NCI-H2171 (cell line): ENCODE measurements at regions not wholly inside any gene's neighbourhood (a gene's known extent, or its start where the extent isn't known, plus 50 kb on each side); places are given as distances from the start of the nearest gene placed in this dataset.

Source experiments
- DNase-seq: peaks from one replicate; lab custom pipeline; 2025; lab: John Stamatoyannopoulos, UW

DNA sequence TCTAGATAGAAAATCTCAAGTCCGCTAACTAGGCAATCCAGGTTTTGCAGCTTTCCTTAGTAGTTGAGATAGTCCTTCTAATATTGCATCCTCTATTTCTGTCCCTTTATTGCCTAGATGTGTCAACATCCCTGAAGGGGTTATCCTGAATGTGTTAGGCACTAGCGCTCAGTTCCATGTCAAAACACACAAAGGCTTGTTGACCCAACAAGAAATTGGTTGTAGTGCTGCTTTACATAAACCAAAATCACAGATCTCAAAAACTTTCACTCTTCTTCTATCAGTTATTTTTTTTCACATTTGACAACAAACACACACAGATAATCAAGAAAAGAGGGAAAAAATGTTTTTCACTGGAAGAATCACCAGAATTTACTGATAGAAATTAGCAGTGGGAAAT is 51.4 kb upstream of the SOX2 start:
- no peak for DNase-seq

DNA sequence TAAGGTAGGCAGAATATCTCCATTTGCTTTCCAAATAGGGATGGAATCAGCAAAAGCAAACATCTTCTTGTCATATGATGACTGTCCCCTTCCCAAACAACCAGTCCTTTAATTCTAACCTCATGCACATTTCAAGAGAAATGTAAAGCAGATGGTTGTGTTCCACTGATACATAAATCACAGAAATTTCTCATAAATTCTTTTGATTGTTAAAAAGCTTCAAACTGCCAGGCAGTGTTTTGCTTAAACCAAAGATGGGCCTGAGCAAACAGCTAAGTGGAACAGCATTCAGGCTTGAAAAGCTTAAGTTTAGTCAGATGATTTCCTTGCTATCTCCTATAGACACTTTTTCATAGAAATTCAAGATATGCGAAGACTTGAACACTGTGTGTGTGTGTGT is 74.3 kb upstream of the SOX2 start:
- no peak for DNase-seq

DNA sequence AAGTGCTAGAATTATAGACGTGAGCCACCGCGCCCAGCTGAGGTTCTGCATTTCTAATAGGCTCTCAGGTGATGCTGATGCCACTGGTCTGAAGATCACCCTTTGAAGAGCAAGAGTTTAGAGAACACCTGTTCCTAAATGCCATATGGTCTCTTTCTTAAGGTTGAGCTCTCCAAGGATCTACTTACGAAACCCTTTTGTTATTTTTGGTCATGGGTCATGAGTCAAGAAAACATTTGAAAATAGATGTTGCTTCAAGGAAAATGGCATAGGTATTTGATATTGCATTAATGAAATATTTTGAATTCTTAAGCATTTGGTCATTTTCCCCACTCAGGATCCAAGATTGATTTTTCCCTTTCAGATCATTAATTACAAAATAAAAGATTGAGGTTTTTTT is 74.7 kb upstream of the SOX2 start:
- DNase-seq: no peak

DNA sequence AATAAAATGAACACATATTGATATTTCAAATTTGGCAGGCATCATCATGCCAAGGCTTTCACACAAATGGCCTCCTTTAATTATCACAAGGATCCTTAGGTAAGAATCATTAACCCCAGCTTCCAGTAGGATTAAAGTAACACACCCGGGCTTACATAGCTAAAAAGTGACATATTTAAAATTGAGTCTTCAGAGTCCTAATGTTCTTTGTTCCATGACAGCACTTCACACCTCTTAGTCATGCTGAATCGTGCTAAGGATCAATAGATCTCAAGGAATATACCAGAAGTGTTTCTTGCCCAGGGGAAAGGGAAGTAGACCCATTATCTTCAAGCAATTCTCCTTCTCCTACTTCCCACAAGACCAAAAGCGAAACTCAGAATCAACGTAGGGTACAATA is 76.6 kb upstream of the SOX2 start:
- no peak for DNase-seq

DNA sequence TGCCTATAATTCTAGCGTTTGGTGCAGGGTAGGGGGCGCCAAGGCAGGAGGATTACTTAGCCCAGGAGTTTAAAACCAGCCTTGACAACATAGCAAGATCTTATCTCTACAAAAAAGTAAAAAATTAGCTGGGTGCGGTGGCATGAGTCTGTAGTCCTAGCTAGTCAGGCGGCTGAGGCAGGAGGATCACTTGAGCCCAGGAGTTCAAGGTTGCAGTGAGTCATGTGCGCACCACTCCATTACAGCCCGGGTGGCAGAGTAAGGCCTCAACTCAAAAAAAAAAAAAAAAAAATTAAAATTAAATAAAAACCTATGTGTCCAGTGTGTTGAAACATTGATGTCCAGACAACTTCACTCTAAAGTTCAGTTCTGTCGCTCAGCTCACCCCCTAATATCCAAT is 78.2 kb upstream of the SOX2 start:
- DNase-seq: no peak

DNA sequence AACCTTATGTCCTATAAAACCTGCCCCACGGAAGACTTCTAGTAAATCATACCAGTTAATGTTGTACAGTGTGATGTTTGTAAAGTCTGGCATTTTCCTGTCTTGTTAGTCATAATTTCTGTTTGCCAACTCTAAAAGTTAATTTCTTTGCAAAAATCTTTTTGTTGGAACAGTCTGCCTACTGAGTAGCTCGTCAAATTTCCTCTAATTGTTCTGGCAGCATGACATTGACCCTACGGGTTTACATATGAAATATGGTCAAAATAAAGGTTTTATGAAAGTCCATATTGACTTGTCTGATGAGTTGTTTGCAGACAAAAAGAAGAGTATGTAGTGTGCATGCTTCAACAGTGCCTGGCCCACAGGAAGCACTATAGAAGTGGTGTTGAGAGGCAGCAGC is 79.8 kb upstream of the SOX2 start:
- DNase-seq: no peak

DNA sequence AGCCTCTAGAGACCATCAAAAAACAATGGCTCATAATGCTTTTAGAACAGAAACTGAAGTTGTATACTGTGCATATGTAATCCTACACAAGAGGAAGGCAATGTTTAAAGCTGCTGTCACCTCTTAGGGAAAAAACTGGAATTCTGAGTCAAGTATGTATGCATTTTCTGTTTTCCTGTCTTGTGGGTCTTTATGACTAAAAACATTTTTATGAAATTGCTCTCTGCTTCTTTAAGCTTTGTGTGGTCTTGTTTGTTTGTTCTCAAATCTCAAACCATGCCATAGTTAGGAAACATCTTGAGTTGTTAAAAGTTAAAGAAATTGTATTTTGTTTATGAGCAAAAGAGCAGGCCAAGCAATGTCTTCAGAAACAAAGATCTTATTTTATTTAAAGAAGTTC is 80.9 kb upstream of the SOX2 start:
- DNase-seq: no peak

DNA sequence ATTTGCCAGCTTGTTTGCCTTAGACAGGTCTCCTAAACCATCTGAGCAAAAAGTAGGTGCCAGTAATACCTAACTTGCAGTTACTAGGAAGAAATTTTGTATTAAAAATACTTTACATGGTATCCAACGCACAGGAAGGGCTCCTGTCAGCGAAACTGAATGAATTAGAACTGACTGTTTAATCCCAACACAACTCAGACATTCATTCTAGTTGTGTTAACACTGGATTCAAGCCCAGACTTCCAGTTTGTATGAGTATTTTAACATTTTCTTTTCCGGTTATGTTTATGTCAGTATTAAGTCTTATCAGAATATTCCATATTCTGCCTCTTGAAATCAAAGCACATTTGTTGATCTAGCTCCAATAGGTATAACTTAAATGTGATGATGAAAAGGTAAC is 82.0 kb upstream of the SOX2 start:
- DNase-seq: no peak

DNA sequence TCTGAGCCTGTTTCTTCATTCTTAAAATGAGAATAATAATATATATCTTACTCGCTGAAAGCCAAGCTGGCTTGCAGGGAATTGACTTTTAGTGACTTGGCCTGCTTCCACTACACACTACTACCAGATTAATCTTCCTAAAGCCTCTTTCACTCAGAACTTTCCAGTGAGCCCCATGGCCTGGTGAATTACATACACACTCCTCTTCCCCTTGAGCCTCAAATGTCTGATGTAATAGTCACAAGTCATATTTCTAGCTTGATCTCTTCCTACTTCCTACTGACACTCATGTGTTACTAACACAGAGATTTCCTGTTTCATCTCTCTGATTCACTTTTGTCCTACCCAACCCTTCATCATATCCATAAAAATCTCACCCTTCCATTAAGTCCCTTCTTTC is 82.7 kb upstream of the SOX2 start:
- DNase-seq: no peak

DNA sequence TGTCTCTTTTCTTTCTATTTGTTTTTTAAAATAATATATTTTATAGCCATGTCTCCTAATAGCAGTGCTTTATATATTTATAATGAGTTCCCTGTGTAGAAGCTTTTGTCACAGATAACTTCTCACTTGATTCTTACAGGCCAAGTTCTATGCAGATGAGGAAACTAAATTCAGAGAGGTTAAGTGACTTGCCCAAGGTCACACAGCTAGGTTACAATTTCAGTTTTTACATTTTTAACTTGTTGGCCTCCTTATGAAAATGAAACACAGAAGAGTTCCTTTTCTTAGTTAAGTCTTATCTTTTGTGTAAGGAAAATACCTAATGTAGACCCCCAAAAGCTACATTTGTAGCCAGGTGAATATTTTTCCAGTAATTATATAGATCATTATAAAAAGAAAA is 83.3 kb upstream of the SOX2 start:
- DNase-seq: no peak

DNA sequence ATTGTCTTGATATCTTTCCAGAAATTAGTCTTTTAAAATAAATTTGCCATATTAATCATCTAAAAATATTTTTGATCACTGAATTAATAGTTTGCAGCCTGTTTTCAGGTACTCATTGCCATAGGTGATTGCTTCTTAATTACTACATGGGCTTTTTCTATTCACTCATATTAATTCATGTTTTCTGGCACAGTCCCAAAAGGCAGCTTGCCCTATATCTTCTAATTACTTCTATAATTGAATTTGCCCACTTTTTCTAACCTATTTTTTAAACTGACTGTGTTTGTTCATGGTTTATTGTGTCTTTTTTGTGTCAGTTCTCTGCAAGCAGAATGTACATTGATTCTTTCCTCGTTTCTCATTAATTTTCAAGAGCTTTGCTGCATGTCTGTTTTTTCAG is 85.7 kb upstream of the SOX2 start:
- no peak for DNase-seq

DNA sequence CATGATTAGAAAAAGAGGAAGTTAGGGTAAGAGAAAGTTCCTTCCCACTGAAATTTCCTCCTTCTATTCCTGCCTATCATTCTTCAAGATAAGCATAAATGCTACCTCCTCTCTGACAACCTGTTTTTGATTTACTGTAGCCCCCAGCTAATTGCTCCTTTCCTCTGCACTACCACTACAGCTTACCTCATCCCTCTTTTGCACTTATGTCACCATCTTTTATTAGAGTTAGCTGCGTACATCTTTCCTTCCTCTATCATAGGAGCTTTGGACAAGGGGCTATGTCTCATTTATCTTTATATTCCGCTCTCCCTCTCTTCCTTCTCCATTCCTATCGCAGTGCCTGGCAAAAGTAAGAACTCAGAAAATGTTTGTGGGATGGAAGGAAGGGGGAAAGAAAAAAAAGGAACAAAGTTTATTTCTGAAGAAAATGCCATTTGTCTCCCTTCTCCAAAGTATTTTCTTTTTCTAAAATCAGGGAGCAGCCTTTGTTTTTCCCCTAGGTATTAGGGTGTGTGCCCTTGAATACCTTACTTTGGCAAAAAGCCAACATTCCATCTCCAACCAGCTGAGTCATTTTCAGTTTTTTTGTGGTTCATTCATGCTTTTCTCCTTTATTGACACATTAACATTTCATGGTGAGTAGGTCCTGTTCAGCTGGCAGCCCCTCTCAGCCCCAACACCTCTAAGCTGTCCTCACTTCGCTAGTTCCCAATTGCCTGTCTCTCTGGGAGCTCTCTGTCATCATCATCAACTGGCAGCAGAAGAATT is 87.6 kb upstream of the SOX2 start:
- no peak for DNase-seq

DNA sequence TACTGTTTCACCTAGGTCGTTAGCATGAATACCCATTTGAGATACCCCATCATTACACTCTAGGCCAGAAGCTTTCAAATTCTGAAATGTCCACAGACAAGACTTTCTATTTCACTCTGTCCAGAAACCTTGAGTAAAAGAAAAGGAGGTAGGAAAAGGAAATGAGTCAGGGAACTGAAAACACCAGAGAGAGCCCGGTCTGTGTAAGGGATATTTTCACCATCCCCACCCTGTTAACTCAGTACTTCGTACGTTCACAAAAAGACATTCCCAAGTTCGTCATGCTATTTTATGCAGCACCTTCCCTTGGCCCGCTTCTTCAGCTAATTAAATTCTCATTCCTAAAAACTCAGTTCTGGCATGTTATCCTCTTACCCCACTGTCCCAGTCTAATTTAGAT is 89.4 kb upstream of the SOX2 start:
- DNase-seq: no peak

DNA sequence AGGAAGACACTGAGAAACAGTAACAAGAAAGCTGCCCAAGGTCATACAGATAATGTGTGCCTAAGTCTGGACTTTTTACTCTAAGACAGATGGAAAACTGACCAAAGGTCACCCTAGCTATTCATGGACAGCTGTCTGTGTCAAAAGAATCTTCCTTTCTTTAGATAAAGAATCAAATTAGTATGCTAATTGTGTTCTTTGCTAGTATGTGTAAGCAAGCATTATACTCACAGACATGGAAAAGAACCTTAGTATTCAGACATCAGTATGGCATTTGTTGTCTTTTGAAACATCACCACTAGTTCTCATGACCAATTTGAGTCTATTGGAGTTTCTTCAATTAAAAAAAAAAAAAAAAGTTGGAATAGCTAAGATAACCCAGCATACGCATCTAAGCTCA is 91.8 kb upstream of the SOX2 start:
- DNase-seq: no peak

DNA sequence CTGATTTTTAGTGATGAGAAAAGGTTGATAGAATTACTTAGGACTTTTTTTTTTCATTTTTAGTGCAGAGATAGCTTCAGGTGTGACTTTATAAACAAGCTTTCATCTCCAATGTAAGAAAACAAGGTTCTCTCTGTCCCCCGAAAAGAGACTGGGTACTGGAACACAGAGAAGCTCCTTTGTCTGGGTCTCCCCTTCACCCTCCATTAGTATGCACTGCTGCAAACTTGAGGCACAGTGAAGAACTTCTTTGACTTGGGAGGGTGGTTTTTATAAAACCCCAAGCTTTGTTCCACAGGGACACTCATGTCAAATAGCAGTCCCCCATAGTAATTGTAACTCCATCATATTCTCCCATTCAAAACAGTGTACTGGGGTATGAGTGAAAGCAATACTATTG is 93.5 kb upstream of the SOX2 start:
- no peak for DNase-seq

DNA sequence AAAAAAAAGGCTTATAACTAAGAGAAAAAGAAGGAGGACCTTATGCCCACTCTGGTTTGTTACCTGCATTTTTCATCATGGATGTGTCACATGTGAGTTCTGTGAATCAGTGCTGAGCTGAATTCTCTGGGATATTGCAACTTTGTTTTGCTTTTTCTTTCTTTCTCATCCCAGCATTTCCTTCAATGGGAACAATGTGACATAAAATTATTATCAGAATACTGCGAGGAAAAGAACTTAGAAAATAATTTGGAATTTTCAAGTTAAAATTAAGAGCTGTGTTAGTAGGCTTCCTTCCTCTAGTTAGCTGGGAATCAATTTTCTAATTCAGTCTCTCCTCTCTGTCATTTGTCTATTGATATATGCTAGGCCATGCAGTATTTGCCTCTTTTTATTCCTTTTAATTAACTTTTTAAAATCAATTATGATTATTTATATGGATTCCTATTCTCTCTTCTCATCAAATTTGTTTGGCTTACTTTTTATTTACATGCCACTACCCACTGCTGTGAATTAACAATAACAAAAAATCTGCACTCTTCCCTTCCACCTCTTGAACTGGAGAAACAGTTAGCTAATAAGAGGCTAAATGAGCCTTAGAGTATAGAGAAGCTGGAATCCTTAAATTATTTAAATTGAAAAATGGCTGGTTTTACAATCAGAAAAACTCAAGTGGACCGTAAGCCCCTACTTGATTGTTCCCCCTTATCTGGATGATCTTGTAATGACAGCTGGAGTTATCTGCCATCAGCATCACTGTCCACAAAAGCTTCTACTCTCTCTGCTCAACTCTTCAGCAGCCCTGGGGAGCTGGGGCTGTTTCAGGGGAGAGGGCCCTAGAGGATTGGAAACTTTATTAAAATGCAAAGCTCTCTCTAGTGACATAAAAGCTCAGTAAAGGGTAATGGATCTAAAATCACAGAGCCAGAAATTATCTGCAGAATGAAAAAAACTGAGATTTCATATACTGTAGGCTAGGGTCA is 95.3 kb upstream of the SOX2 start:
- DNase-seq: no peak

DNA sequence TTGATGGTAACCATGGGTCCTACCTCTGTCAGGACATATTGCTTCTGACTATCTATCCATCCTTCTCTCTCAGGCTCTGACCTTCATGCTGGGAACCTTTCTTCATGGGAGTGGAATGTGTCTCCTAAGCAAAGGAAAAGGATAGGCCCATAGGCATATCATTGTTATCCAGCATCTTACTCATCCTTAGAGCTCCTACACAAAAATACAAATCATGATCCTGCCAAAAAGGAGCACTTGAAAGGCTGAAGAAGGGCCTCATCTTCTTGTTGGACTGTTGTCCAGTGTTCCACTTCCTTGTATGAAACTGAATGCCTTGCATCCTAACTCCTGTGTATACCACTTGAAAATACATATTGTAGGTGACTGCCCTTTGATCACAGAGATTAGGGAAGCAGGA is 96.1 kb upstream of the SOX2 start:
- no peak for DNase-seq

DNA sequence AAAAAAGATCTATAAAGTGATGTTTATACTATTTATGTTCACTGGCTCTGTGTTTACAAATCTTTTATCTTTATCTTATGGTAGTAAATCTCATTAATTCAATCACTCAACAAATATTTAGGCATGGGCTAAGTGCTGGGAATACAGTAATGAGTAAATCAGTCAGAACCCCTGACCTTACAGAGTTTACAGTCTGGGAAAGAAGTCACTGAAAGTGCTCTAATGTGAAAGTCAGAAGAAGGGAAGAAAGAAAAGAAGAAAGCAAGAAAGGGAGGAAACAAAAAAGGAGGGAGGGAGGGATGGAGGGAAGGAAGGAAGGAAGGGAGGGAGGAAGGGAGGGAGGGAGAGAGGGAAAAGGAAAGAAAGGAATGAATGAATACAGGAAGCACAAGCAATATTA is 96.8 kb upstream of the SOX2 start:
- DNase-seq: no peak

DNA sequence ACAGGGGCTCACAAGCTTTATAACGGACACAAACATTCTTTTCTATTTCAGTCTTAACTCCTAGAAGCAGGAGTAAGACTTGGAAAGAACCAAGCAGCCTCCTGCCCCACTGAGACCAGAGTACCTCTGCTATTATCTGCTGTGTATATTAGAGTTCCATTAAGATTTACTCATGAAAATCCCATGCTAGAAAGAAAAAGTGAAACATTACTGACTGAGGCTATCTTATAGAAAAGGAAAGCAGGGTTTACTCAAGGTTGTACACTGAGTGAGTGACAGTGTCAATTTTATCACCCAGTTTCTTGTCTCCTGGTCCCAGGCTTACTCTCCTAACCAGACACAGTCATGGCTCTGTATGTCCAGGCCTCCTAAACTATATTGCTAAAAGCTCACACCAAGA is 97.9 kb upstream of the SOX2 start:
- no peak for DNase-seq

DNA sequence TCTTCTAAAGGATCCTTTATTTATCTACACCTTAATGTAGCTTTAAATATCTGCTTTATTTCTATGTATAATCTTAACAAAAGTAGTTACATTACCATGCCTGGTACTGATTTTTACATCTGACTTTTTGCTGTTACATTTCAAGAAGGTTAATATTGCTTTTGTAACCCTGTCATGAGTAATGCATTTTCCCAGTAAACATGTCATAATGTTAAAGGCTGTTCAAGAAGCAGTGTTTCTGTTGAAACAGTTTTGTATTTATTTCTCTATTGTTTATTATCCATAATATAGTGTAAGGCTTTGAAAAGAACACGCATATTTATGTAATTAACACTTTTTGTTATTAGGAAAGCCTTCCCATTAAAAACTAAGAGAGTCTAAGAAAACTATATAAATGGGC is 98.5 kb upstream of the SOX2 start:
- DNase-seq: no peak

DNA sequence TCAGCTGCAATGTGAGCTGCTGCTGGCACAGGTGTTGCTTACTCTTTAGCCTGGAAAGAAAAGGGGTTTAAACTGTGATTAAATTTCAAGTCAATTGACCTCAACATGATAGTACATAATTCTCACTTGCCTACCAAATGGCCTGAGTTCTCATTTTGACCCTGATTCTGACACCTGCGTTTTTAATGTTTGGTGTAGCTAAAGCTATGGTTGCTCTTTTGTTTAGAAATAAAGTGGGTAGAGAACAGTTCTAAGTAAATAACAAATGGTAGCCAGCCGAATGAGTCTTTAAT is 100.8 kb upstream of the SOX2 start:
- DNase-seq: no peak

DNA sequence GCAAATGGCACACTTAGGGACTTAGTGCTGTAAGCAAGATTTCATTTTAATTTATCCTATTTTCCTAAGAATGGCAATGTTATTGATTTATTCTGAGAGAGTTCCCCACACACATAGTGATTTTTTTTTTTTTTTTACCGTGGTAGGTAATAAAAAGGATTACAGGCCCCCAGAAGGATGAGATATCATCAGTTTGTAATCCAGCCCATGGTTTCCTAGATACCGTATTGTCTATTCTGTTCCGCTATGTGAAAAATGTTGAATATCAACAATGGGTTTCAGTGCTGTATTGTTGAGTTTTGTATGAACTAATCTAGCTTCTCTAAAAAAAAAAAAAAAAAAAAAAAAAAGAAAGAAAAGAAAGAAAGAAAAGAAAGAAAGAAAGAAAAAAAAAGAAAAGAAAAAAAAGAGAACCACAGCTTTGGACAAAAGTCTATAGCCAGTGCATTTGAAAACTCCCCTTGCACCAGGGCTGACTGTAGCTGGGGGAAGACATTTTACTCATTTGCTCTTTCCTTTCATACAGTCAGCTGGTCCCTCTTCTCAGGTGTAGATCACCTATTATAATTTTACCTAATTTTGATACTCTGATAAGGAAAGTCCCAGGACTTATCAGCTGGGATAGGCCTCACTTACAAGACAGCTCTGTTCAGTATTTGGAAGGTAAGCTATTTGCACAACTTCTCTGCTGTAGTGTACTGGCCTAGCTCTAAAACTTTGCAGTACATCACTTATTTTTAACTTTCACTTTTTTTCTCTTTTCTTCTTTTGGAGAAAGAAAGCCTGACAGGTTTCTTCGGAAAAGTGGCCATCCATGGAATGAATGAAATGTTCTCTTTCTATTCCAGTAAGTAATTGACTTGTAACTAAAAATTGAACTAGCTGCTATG is 101.4 kb upstream of the SOX2 start:
- no peak for DNase-seq
